ENCODE measurements at regions not wholly inside any gene's neighbourhood (a gene's known extent, or its start where the extent isn't known, plus 50 kb on each side); places are given as distances from the start of the nearest gene placed in this dataset.

GRCh38 chr3:150308481-150309256 lies 99.4 kb upstream of the TSC22D2 start:
- no TSS peak for BruUV-seq (replicated peaks)
- TF ChIP-seq PKNOX1 (IDR thresholded peaks at IDR 0.05) (peak; percentile 64), PBX2 (CRISPR knock-in tag; IDR thresholded peaks at IDR 0.05; ENCODE audit: low read depth) (no peak), PBX2 (tag; conservative IDR thresholded peaks at IDR 0.05; ENCODE audit: low read depth) (0 out of 2 replicates have a peak, but pooled peaks have one; percentile 17), MEIS2 (IDR thresholded peaks at IDR 0.05; ENCODE audit: partially characterized antibody) (peak; percentile 74), CREM (IDR thresholded peaks at IDR 0.05; ENCODE audit: low read depth) (peak; percentile 37; the same call in 1 of the 2 replicates), BHLHE40 (IDR thresholded peaks at IDR 0.05; ENCODE audit: low read length) (no peak), ZNF280B (CRISPR knock-in tag; IDR thresholded peaks at IDR 0.05) (no peak)
- H3K4me2 ChIP-seq (ENCODE audit: insufficient read depth, low read length) = peak overlapping the region; percentile 21; the same call in 1 of the 2 replicates
- ChIA-PET CTCF (ENCODE audit: low intra/inter-chr PET ratio) (no interaction called here), POLR2A (interaction anchor here (0.6 kb wide), 1 partner anchor 161 kb away, joined by 3 read pairs; no protein-coding TSS in a partner anchor)
- H3K4me3 ChIP-seq = no peak overlapping the region
- H4K20me1 ChIP-seq (replicated peaks; ENCODE audit: control insufficient read depth, insufficient read depth, low read length) = no peaks in the 10 kb centered on the region
- in situ Hi-C loops (cut with MboI) (no loop called here), intact Hi-C loops (cut with micrococcal nuclease) (no loop called here)
- FAIRE-seq (no peak), ATAC-seq (peak; percentile 31), DNase-seq (ENCODE audit: extremely low read depth in 1 of 4, low spot score in 3 of 4) (peak in 1 of 4 experiments; percentile 39)
- H3K9ac ChIP-seq (ENCODE audit: insufficient read depth in 1 of 2, low read depth in 2 of 2, low read length in 2 of 2) = no peak overlapping the region
- H3K79me2 ChIP-seq (ENCODE audit: control insufficient read depth, insufficient read depth, low read length) = no peaks in the 10 kb centered on the region
- H3K27me3 ChIP-seq (ENCODE audit: control insufficient read depth in 2 of 2, insufficient read depth in 2 of 2, low read length in 2 of 2) = no peaks in the 10 kb centered on the region; a peak in 1 of 5 replicates
- 24% methylated on average over 12 of the region's 12 CpGs for WGBS (ENCODE audit: insufficient coverage, low coverage, missing lambda C conversion rate)
- H2AFZ ChIP-seq (ENCODE audit: low read depth, low read length) = peak overlapping the region; percentile 57
- no peaks in the 10 kb centered on the region for H3K36me3 ChIP-seq (ENCODE audit: control insufficient read depth, insufficient read depth, low read length)
- no peaks in the 10 kb centered on the region for H3K9me3 ChIP-seq (replicated peaks; ENCODE audit: control insufficient read depth, insufficient read depth, low read depth, low read length)
- no peak overlapping the region for H3K27ac ChIP-seq (ENCODE audit: extremely low read depth, low read depth, low read length)
- H3K9me1 ChIP-seq (ENCODE audit: control insufficient read depth, insufficient read depth, low read length) = no peaks in the 10 kb centered on the region
- peaks cover 0 to 8% of the 10 kb centered on the region in 2 experiments; a peak in 4 of 5 replicates for H3K4me1 ChIP-seq (replicated peaks in 1 of 2; ENCODE audit: control insufficient read depth in 2 of 2, insufficient read depth in 2 of 2, low read length in 2 of 2)
